ENCODE measurements at regions not wholly inside any gene's neighbourhood (a gene's known extent, or its start where the extent isn't known, plus 50 kb on each side); places are given as distances from the start of the nearest gene placed in this dataset.
"Not testable (repeated sequence)": the region's sequence is repeated elsewhere in the genome, so short reads cannot be mapped to it uniquely, and the experiment has no call there.

- DNase-seq = no peak
- intact Hi-C loops (cut with DNase I) = no loop called here
- no peak for ATAC-seq
Measured at GRCh38 chr16:35102780-35103403, 1643.5 kb downstream of the TP53TG3F start.

- intact Hi-C loops (cut with DNase I); ATAC-seq; DNase-seq: not testable (repeated sequence)
Measured at GRCh38 chr16:35111772-35112171, 1652.4 kb downstream of the TP53TG3F start.

DNA sequence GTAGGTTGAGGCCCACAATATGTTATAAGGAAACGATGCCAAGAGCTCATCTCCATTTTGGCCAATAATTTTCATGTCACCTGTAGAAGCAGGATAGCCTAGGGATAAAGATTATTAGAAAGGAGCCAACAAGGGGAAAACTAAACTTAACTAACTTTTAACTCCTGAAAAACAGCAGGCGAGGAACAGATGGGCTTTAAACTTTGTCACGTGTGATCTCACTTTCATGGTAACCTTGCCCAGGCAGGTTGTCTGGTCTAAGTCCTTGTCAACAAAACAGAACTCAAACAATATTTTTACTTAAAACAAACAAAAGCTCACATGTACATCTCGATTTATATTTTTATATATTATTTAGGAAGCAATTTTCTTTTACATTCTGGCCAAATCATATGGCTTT is 1672.0 kb downstream of the TP53TG3F start:
- DNase-seq = no peak
- intact Hi-C loops (cut with DNase I) = no loop called here
- ATAC-seq = no peak

DNA sequence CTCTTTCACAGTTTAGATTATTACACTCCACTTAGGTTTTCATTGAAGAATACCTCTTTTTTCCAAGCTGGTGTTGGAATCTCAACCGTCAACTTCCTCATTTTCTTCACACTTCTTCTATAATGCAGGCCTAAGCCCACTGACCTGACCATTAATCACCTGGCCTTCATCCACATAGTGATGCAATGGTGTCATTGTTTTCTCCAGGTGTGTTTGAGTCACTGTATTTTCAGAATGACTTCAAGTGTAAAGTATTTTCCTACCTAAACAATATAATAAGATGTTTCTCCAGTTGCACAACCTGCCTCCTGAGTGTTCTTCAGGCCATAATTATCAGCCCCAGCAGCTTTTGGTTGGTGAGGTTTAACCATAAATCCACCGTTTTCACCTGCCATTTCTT is 1675.1 kb downstream of the TP53TG3F start:
- ATAC-seq = no peak
- DNase-seq = no peak
- intact Hi-C loops (cut with DNase I) = no loop called here

DNA sequence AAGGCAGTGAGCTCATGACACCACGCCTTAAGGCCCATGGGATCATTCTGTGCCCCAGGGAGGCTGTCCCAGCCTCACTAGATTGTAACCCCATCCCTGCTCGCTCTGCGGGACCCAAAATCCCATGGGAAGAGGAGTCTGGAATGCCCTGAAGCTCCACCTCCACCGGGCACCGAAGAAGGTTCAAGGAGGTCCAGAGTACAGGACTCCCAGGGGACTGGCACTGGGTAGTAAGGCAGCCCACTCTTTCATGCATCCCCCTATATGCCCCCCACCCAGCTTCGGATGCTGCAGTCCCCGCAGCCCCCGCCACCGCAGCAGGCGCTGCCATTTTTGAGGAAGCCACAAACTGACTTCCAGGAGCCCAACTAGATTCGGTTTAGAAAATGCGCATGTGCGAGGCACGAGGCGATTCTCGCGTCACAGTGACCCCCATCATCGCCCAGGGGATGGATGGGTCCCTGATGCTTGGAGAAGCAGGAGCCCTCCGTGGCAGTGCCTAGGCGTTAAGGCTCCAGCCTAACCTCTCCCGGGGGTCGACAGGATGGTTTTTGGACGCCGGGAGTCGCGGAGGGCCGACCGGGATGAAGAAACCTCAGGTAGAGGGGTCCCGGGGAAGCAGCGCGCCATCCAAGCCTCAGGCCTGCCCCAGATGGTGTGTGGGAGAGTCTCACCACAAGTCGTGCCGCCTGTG is 1681.0 kb downstream of the TP53TG3F start:
- ATAC-seq = no peak
- no peak for DNase-seq
- intact Hi-C loops (cut with DNase I) = no loop called here

DNA sequence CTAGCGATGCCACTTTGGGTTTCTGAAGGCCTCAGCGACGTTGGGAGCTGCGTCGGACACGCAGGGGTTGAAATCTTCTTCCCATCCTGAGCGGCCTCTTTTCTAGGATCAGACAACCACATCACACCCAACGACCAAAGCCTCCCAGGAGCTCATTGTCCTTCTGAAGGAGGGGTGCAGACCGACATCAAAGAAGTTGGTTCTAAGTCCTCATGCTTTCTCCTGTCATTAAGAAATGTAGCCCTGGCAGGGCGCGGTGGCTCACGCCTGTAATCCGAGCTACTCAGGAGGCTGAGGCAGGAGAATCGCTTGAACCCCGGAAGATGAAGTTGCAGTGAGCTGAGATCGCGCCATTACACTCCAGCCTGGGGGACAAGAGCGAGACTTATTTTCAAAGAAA is 1681.9 kb downstream of the TP53TG3F start:
- intact Hi-C loops (cut with DNase I) = no loop called here
- DNase-seq = no peak
- no peak for ATAC-seq

DNA sequence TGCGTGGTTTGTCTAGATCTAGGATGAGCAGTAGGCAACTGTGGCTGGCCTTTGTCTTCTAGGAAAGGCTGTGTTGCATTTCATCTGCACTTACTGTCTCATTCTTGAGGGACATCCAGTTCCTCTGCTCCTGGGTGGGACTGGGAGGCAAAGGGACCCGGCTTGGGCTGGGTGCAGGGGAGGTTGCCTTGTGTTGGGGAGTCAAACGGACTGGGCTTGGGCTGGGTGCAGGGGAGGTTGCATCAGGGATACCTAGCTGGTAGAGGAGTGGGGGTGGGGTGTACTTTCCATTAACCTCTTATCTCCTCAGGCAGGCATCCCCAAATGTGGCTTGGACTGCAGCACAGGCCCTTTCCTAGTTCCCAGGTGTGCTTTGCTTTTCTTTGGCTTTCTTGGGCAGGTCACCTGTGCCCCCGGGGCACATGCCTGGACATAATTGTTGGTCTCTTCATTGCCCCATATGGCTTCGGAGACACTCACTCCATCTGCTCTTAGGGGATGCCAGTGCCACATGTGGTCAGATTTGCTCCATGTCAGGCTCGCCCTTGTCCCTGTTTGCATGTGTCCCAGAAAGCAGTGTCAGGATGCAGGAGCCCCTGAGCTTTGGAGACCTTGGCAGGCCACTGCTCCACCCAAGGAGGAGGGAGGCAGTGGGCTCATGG is 1682.9 kb downstream of the TP53TG3F start:
- ATAC-seq (no peak), DNase-seq (no peak)
- intact Hi-C loops (cut with DNase I) = no loop called here

GRCh38 chr16:35142809-35143192 is 1683.4 kb downstream of the TP53TG3F start:
- no peak for DNase-seq
- ATAC-seq = no peak
- intact Hi-C loops (cut with DNase I) = no loop called here

DNA sequence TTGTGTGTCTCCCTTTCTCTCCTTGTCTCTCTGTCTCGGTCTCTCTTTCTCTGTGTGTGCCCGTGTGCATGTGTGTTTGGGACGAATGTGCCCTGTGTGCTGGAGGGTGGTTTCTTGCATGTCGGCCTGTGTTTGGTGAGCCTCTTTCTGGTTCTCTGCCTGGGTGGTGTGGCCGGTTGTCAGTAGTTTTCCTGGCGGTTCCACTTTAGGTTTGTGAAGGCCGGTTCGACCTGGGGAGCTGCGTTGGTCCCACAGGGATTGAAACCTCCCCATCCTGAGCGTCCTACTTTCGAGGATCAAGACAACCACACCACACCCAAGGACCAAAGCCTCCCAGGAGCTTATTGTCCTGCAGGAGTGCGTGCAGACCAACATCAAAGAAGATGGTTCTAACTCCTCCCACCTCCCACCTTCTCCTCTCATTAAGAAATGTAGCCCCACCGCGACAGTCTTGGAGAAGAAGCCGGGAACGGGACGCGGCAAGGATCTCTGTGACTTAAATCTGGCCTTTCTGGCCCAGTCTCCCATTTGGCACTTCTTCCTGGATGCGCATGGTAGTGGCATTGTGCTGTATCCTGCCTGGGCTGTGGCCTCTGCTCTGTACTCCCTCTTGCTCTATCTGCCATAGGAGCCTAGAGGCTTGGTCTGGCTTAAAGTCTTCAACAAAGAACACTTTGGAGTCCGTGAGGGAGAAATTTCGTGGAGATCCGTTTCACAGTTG is 1685.0 kb downstream of the TP53TG3F start:
- DNase-seq (no peak), ATAC-seq (no peak)
- intact Hi-C loops (cut with DNase I) = no loop called here

- intact Hi-C loops (cut with DNase I) = no loop called here
- DNase-seq (no peak), ATAC-seq (no peak)
Measured at GRCh38 chr16:35146031-35146710, 1686.8 kb downstream of the TP53TG3F start.

DNA sequence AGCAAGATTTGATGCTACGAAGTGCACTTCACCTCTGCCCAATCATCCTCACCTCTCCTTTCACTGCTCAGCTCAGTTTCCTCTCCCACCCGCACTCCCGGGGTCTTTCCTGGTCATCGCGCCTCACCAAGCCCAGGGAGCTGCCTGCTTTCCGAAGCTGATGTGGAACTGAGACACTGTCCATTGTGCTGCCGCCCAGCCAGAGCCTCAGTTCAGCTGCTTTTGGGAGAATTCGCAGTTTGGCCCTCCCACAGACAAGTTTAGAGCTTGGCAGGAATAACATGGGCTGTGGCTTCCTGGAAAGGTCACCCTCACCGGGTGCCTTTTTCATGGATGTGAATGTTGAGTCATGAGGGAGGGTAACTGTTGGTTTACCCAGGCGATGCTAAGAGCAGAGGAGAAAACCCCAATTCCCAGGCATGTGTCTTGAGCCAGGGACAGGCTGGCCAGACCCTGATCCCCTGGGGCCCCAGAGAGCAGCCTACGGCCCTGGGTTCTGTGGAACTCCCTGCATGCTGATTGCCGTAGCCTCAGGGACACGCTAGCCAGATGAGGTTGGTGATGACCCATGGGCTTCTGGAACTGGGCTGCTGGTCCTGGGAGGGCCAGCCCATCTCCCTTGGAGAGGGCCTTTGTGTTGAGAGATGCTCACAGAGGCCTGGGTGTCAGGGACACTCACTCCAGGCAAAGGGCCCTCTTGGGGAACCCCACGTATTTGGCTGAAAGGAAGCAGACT is 1687.5 kb downstream of the TP53TG3F start:
- ATAC-seq (no peak), DNase-seq (no peak)
- intact Hi-C loops (cut with DNase I) = no loop called here

DNA sequence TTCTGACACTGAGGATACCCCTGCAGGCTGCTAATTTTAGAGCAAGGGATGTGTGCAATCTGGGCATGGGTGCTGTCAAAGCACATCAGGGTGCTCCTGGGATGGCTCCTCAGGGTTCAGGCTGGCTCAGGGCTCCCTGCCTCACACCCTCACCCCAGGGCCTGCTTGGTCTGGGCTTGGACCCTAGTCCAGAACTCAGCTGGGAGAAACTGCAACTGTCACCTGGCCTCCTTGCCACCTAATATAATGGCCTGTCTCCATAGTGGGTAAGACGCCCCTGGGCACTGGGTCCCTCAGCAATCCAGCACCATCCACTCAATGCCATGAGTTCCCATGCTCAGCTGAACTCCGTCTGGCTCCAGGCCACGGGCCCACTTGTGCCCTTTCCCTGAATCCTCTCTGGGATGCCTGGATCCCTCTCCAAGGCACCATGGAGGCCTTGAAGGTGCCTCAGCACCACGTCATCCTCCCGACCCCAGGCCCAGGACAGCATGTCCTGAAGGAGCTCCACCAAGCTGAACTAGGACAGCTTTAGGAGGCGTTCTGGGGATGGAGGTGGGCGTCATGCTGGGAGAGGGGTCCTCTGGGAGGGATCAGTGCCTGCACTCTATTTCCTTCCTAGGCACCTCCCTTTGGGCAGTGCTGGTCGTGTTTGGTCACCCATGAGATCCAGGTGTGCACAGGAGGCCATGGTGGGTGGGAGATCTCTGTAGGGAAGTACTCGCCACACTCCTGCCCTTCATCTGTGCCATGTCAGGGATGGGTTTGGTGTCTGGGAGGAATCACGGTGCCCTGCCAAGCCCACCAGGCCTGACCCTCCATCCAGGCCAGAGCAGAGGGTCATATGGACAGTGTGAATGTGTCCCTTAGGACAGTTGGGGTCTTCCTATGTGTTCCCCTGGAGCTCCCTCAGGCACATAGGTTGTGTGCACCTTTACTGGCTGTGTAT is 1688.4 kb downstream of the TP53TG3F start:
- no peak for ATAC-seq
- no peak for DNase-seq
- intact Hi-C loops (cut with DNase I) = no loop called here

DNA sequence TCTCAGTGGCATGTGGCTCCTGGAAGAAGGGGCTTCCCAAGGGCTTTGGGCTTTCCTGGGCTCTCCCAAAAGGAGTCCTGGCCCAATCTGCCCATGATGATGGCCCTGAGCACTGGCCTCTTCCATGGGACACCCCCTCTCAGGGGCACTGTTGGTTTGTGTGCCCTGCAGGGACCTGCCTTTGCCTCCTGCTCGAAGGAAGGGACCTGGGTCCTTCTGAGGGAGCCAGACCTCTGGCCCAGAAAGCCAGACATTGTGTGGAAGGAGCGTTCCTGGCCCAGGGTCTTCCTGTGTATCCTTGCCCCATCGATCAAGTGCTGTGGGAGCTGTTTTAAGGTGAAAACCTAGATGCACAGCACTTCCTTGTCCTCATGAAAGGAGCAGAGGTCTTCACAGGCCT is 1689.3 kb downstream of the TP53TG3F start:
- ATAC-seq = no peak
- intact Hi-C loops (cut with DNase I) = no loop called here
- no peak for DNase-seq

DNA sequence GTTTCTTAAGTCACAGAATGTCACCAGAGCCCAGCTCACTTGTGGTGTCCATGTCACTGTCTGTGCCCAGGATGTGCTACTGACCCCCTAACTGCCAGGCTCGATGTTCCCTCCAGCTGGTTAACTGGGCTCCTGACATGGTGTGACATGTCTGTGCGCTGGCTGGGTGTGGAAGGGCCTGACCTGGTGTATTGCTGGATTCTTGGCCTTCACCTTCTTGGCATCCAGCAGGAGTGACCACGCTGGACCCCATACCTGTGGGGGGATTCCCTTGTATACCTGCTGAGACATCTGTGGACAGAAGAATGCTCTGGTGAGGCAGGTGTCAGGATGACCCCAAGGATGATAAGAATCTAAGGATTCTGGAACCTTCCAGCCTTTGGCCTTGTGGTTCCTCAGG is 1690.1 kb downstream of the TP53TG3F start:
- no peak for ATAC-seq
- DNase-seq = no peak
- intact Hi-C loops (cut with DNase I) = no loop called here

DNA sequence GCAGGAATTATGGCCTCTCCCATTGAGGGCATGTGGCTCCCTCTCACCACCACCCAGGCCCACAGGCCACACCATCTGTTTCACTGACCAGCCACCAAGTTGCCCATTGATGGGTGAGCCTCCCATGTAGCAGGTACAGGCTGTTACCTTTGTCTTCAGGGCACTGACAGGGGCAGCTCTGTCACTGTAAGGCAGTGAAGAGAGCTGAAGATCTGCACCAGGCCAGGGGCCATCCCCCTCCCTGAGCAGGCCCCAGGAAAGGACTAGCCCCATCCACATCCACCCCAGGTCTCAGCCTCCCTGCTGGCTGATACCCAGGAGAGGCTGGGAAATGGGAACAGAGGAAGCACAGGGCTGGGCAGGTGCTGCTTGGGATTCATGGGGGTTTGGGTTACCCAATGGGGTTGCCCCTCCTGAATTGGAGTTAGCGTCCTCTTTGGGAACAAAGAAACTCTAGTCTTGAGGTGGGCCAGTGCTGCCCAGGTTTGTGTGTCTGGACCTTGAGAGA is 1691.4 kb downstream of the TP53TG3F start:
- no peak for DNase-seq
- no peak for ATAC-seq
- intact Hi-C loops (cut with DNase I) = loop anchor here in 1 of 2 donors (10.0 kb wide), 1 partner anchor 54 kb away; no protein-coding TSS in a partner anchor

- no peak for ATAC-seq
- intact Hi-C loops (cut with DNase I) = loop anchor here in 1 of 2 donors (10.0 kb wide), 1 partner anchor 53 kb away; no protein-coding TSS in a partner anchor
Measured at GRCh38 chr16:35152067-35152627, 1692.7 kb downstream of the TP53TG3F start.

DNA sequence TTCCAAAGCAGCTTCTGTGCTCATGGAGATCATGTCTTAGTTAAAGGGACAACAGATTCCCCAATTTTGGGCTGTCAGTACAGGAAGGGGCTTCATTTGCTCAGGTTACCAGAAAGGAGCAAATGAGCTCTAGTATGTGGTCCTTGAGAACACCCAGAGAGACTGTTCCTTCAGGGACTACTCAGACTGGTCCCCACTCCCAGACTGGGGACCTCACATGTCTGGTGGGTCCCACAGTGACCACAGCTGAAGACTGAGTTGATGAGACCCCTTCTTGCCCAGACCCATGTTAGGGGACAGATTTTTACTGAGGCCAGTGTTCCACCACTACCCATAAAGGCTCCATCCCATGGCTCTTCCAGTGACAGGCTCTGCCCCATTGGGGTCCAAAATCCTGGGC is 1695.2 kb downstream of the TP53TG3F start:
- intact Hi-C loops (cut with DNase I) = loop anchor here in 1 of 2 donors (10.0 kb wide), 1 partner anchor 50 kb away; no protein-coding TSS in a partner anchor
- ATAC-seq = no peak
- no peak for DNase-seq

More at GRCh38 chr16:35152067-35152627, 1692.7 kb downstream of the TP53TG3F start:
- no peak for DNase-seq
